HUES6 (cell line): ENCODE measurements at regions not wholly inside any gene's neighbourhood (a gene's known extent, or its start where the extent isn't known, plus 50 kb on each side); places are given as distances from the start of the nearest gene placed in this dataset.

ENCODE experiments used
- H3K27ac ChIP-seq: 2 replicates; pipeline ENCODE4 v1.7.0; 2013; ENCODE audit warnings: low read depth, mild to moderate bottlenecking, low read length, inconsistent platforms
- H3K27me3 ChIP-seq: 2 replicates; pipeline ENCODE4 v1.6.1; 2013; ENCODE audit warnings: low read length; ENCODE audit not compliant: control insufficient read depth, insufficient read depth
- H3K36me3 ChIP-seq: 2 replicates; pipeline ENCODE4 v1.6.1; 2013; ENCODE audit warnings: low read length; ENCODE audit not compliant: control insufficient read depth, insufficient read depth
- H3K4me1 ChIP-seq: 2 replicates; pipeline ENCODE4 v1.6.1; 2013; ENCODE audit warnings: low read length; ENCODE audit not compliant: control insufficient read depth, insufficient read depth
- H3K4me3 ChIP-seq: 2 replicates; pipeline ENCODE4 v1.5.1; 2013; ENCODE audit warnings: low read depth, low read length
- H3K9ac ChIP-seq: one replicate; pipeline ENCODE4 v1.6.1; 2013; ENCODE audit warnings: mild to moderate bottlenecking, low read length
- H3K9me3 ChIP-seq: 2 replicates; pipeline ENCODE4 v1.6.1; 2013; ENCODE audit warnings: low read depth, low read length; ENCODE audit not compliant: control insufficient read depth, insufficient read depth

DNA sequence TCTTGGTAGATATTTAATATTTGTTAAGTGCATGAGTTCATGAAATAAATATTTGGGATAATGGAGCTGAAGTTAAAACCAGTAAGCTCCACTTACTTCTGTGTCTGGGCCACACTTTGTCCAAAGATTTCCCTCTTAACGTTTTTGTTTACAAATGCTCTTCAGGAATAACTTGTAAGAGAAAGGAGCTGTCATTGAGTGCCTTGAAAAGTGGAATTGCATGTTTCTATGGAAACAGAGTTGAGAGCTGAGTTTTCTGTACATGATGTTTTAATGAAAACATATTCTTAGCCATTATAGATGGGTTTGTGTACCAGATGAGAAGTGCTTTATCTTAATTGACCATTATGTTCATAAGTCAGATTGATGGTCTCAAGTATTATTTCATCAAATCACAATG is 1045.4 kb upstream of the EEF2KMT start:
- H3K9me3 ChIP-seq = peaks cover 7% of the 10 kb centered on the region; the same call in 1 of the 2 replicates
- no peak overlapping the region for H3K27ac ChIP-seq
- H3K36me3 ChIP-seq = no peaks in the 10 kb centered on the region
- no peak overlapping the region for H3K4me3 ChIP-seq
- no peak overlapping the region for H3K9ac ChIP-seq
- H3K4me1 ChIP-seq = no peaks in the 10 kb centered on the region
- no peaks in the 10 kb centered on the region for H3K27me3 ChIP-seq

DNA sequence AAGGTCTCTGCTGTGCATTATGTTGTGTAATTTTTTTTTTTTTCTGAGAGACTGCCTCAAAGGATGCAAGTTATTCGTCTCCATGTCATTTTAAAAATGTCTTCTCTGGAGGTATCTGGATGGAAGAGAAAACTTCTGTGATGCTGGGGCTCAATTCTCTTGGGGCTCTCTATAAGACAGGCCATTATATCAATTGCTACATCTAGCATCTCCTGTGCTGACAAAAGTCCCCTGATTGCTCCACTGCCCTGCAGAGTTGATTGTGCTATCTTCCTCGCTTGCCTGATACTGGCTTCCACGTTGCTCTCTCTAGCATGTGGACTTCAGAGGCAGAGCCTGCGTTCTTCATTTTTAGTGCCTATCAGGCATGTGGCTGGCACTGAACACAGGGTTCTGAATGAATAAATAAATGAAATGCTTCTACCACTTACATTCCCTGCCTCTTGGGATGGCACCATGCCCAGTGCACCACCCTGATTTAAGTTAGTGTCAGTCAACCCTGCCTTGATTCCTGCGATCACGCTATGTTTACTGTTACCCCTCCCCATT is 1035.5 kb upstream of the EEF2KMT start:
- Histone ChIP-seq H3K36me3 (no peaks in the 10 kb centered on the region), H3K4me3 (no peak overlapping the region), H3K27ac (no peak overlapping the region)

DNA sequence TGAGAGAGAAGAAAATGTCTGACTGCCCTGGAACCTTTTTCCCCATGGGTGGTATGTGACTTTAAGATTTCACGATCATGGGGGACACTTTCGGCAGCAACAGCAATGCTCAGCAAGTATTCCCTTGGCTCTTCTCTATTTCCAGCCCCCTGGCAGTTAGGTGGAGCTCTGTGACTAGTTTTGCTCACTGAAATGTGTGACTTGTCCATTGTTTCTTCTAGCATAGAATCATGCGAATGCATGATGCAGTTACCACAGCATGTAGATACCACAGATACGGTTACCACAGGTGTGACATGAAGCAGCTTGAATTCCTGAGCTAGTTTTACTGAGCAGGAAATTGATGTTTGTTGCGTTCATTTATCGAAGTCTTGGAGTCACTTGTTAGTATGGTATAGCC is 1034.5 kb upstream of the EEF2KMT start:
- Histone ChIP-seq H3K27ac (no peak overlapping the region), H3K9me3 (no peaks in the 10 kb centered on the region), H3K27me3 (no peaks in the 10 kb centered on the region), H3K4me1 (no peaks in the 10 kb centered on the region), H3K9ac (no peak overlapping the region), H3K4me3 (no peak overlapping the region), H3K36me3 (no peaks in the 10 kb centered on the region)

More for the DNA sequence above, 1035.5 kb upstream of the EEF2KMT start:
- Histone ChIP-seq H3K9me3 (no peaks in the 10 kb centered on the region), H3K9ac (no peak overlapping the region), H3K4me1 (no peaks in the 10 kb centered on the region), H3K27me3 (no peaks in the 10 kb centered on the region)

DNA sequence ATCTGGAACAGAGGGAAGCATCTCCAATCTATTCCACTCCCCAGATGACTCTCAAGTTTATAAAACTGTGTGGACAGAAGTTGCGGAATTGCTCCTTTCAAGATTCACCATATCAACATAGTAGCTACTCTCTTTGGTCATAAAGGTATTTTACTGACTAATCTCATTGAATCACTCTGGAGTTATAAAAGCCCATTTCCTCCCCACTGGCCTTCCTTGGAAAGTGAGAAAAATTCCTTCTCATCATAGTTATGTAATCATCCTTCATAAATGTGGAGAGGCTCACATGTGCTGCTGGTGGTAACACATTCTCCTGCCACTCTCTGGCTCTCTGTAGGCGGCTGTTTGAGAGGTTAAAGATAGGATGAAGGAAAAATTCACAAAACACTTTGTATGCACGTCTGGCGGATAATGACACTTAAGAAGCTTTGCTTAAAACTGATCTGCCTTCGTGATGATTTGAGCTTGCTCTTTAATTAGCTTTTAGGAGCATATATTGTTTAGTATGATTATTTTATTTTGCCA is 1034.0 kb upstream of the EEF2KMT start:
- Histone ChIP-seq H3K36me3 (no peaks in the 10 kb centered on the region), H3K27me3 (no peaks in the 10 kb centered on the region), H3K27ac (no peak overlapping the region), H3K4me3 (no peak overlapping the region), H3K4me1 (no peaks in the 10 kb centered on the region), H3K9me3 (no peaks in the 10 kb centered on the region), H3K9ac (no peak overlapping the region)

DNA sequence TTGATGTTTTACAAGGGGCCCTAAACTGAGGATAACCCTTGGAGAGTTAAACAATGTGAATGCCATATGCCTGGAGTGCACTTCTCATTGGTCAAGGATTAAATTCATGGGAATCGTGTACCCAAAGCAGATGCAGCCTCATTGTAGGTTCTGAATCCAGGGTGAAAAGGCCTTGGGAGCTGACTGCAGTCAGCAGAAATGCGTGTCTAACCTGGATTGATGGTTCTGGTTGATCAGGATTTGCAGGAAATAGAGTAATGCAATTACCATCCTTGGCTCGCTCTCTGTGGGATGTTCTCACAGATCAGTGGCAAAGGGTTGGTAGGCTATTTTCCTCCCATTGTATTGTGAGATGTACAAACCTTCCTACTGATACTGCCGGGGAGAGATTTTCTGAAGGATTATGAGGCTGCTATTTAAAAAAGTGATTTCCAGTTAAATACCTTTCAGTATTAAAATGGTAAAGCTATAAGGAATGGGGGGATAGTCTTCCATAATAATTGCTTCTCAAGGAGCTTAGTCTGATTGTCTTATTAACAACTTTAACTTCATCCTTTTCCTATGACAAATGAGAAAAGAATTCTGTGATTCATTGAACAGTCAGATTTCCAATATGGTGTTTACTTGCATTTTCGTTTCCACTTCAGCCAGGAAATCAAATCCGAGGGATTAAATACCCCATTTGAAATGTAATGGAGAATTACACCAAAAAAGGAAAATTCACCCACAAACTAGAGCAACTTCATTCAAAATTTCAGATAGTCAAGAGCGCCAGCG is 1028.1 kb upstream of the EEF2KMT start:
- Histone ChIP-seq H3K9me3 (no peaks in the 10 kb centered on the region), H3K27me3 (no peaks in the 10 kb centered on the region), H3K27ac (no peak overlapping the region)

DNA sequence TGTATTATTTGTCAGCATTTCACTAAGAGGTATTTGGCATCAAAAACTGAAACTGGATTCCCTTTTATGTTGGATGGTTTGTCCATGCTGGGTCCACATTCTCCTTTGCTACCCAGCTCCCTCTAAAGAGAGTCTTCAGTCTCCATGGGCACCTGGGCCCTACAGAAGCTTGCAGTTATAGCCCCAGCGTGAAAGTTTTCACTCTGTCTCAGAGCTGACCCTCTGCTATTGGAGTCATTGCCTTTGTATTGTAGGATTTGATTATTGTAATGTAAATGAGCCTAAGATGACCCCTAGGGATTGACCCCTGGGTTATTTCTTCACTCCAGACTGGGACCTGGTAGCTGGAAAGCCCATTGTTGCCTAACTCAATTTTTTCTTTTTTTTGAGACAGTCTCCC is 1026.5 kb upstream of the EEF2KMT start:
- Histone ChIP-seq H3K4me1 (peaks cover 21% of the 10 kb centered on the region), H3K9ac (no peak overlapping the region), H3K27ac (no peak overlapping the region), H3K4me3 (no peak overlapping the region), H3K9me3 (no peaks in the 10 kb centered on the region), H3K36me3 (no peaks in the 10 kb centered on the region), H3K27me3 (no peaks in the 10 kb centered on the region)

More for the DNA sequence above, 1028.1 kb upstream of the EEF2KMT start:
- Histone ChIP-seq H3K4me3 (no peak overlapping the region), H3K9ac (no peak overlapping the region), H3K4me1 (peaks cover 21% of the 10 kb centered on the region), H3K36me3 (no peaks in the 10 kb centered on the region)

DNA sequence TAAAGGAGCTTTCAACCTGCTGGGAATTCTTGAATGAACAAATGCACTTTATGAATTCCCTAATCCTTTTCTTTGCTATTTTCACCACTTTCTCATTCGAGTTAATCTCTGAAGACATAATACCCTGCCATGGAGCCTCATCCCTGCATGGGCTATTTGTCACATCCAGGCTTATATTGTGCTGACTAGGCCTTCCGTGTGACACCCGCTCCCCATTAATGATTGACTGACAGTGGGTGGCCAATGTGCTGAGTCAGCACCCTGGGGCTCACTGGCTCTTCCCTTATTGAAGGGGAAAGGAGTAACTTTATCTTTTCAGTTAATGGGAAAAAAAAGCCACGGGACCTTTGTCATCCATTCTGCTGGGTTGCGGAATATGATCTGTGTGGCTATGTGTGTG is 1024.8 kb upstream of the EEF2KMT start:
- Histone ChIP-seq H3K27me3 (no peaks in the 10 kb centered on the region), H3K4me3 (no peak overlapping the region), H3K36me3 (no peaks in the 10 kb centered on the region), H3K9ac (no peak overlapping the region), H3K4me1 (peaks cover 21% of the 10 kb centered on the region), H3K27ac (no peak overlapping the region), H3K9me3 (no peaks in the 10 kb centered on the region)

DNA sequence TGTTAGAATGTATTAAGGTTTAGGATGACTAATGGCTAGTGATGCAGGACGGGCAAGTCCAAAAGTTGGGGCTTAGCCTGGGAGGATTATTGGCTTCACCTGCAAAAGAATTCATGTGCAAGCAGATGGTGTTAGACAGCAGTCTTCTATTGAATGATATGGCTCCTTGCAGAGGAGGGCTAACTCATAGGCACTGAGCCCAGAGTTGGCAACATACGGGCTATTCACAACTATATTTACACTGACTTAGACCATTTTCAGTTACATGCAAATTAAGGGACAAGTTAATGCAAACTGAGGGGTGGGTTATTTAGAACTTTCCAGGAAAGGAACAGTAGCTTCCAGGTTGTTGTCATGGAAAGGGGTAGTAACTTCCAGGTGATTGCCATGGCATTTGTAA is 1017.1 kb upstream of the EEF2KMT start:
- Histone ChIP-seq H3K27me3 (no peaks in the 10 kb centered on the region), H3K9ac (no peak overlapping the region), H3K27ac (no peak overlapping the region), H3K4me1 (peaks cover 6% of the 10 kb centered on the region; the same call in 1 of the 2 replicates), H3K9me3 (no peaks in the 10 kb centered on the region), H3K36me3 (no peaks in the 10 kb centered on the region), H3K4me3 (no peak overlapping the region)

DNA sequence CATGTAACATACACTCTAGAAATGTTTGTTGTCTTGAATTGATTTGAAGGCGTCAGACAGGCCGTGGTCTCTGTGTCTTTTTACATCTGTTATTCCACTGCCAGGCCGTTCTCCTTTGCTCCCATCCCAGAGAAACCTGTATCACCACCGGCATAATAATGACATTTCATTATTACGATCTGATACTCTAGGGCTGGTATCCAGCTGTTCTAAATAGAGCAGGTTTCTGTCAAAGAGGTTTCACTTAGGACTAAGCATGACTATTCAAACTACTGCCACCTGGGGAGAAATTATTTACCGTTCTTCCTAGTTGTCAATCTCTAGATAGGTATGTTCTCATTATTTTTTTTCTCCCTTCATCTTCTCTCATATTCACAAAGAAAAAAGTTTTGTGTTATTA is 1016.2 kb upstream of the EEF2KMT start:
- H3K9me3 ChIP-seq = no peaks in the 10 kb centered on the region
- H3K27me3 ChIP-seq = no peaks in the 10 kb centered on the region
- H3K9ac ChIP-seq = no peak overlapping the region
- no peak overlapping the region for H3K4me3 ChIP-seq
- peaks cover 6% of the 10 kb centered on the region; the same call in 1 of the 2 replicates for H3K4me1 ChIP-seq
- H3K27ac ChIP-seq = no peak overlapping the region
- no peaks in the 10 kb centered on the region for H3K36me3 ChIP-seq

DNA sequence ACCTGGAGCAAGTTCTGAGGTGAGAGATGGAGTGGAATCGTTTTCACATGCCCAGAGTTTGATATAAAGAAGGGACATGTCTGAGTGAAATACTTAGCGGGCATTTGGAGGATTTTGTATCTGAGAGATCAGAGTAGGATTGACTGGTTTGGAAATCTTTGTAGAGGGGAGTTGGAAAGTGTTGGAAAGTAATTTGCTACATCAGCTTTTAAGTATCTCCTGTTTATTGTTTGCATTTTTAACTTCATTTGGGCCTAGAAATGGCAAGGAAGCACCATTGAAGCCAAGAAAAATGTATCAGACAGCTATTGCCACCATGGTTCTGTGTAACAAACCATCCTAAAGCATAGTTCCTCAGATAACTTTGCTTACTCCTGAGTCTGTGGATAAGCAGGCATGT is 1015.1 kb upstream of the EEF2KMT start:
- H3K4me1 ChIP-seq = peaks cover 6% of the 10 kb centered on the region; the same call in 1 of the 2 replicates
- H3K9ac ChIP-seq = no peak overlapping the region
- no peak overlapping the region for H3K27ac ChIP-seq
- H3K27me3 ChIP-seq = no peaks in the 10 kb centered on the region
- H3K36me3 ChIP-seq = no peaks in the 10 kb centered on the region
- H3K9me3 ChIP-seq = no peaks in the 10 kb centered on the region
- no peak overlapping the region for H3K4me3 ChIP-seq

DNA sequence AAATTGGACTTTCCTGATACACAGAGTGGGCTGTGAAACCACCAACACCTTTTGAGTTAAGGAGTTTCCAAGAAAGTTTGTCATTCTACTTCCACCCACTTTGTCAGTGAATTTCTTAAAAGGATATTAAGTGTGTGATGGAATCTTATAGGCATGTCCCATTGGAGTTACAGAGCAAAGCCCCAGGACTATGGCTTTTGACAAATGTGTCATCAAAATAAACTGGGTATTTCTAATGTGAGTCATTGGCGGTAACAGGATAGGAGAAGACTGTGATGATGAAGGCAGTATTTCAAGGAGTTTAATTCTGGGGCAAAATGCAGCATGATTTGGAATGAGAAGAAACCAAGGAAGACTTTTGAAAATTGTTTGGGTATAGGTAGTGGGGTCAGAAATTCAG is 1013.8 kb upstream of the EEF2KMT start:
- Histone ChIP-seq H3K4me1 (peaks cover 6% of the 10 kb centered on the region; the same call in 1 of the 2 replicates), H3K9me3 (peaks cover 8% of the 10 kb centered on the region), H3K27me3 (no peaks in the 10 kb centered on the region), H3K4me3 (no peak overlapping the region), H3K27ac (no peak overlapping the region), H3K36me3 (no peaks in the 10 kb centered on the region), H3K9ac (no peak overlapping the region)
